GM23248 (cell line): ENCODE measurements at regions not wholly inside any gene's neighbourhood (a gene's known extent, or its start where the extent isn't known, plus 50 kb on each side); places are given as distances from the start of the nearest gene placed in this dataset.
"Not testable (repeated sequence)": the region's sequence is repeated elsewhere in the genome, so short reads cannot be mapped to it uniquely, and the experiment has no call there.

ENCODE experiments used
- DNase-seq: peaks from one replicate; pipeline ENCODE4 v3.0.0-alpha.2; 2015
- H2AFZ ChIP-seq: fragments of 200-600 bp; sonication (generic); 2 replicates; pipeline ENCODE4 v1.6.1; 2016; ENCODE audit warnings: antibody characterized with exemption
- H3F3A ChIP-seq: fragments of 200-600 bp; sonication (generic); 2 replicates; pipeline ENCODE4 v1.6.1; 2016; ENCODE audit warnings: mild to moderate bottlenecking, antibody characterized with exemption, mixed run types; ENCODE audit not compliant: insufficient read depth
- H3K27ac ChIP-seq: fragments of 200-600 bp; sonication (generic); 2 replicates; pipeline ENCODE4 v1.5.1; 2016; ENCODE audit warnings: mild to moderate bottlenecking
- H3K27me3 ChIP-seq: fragments of 200-600 bp; sonication (generic); replicated peaks from 2 replicates; pipeline ENCODE4 v1.6.1; 2016; ENCODE audit warnings: mild to moderate bottlenecking; ENCODE audit not compliant: insufficient read depth
- H3K36me3 ChIP-seq: fragments of 200-600 bp; sonication (generic); 2 replicates; pipeline ENCODE4 v1.6.1; 2016; ENCODE audit warnings: low read depth, mild to moderate bottlenecking
- H3K4me1 ChIP-seq: fragments of 200-600 bp; sonication (generic); 2 replicates; pipeline ENCODE4 v1.6.1; 2016; ENCODE audit warnings: mild to moderate bottlenecking; ENCODE audit not compliant: insufficient read depth
- H3K4me2 ChIP-seq: fragments of 200-600 bp; sonication (generic); one replicate; pipeline ENCODE4 v1.6.1; 2016; ENCODE audit warnings: mild to moderate bottlenecking; ENCODE audit not compliant: unreplicated experiment
- H3K4me3 ChIP-seq: fragments of 200-600 bp; sonication (generic); 2 replicates; pipeline ENCODE4 v1.5.1; 2016; ENCODE audit warnings: mild to moderate bottlenecking
- H3K79me2 ChIP-seq: fragments of 200-600 bp; sonication (generic); 2 replicates; pipeline ENCODE4 v1.6.1; 2016; ENCODE audit warnings: mild to moderate bottlenecking; ENCODE audit not compliant: insufficient read depth
- H3K9ac ChIP-seq: fragments of 200-600 bp; sonication (generic); 2 replicates; pipeline ENCODE4 v1.6.1; 2016; ENCODE audit warnings: mild to moderate bottlenecking
- H3K9me2 ChIP-seq: fragments of 200-600 bp; sonication (generic); 2 replicates; pipeline ENCODE4 v1.6.1; 2016; ENCODE audit warnings: mixed run types, mild to moderate bottlenecking, moderate library complexity; ENCODE audit not compliant: insufficient read depth
- H3K9me3 ChIP-seq: fragments of 200-600 bp; sonication (generic); one replicate; pipeline ENCODE4 v1.6.1; 2017; ENCODE audit warnings: low read depth
- H4K20me1 ChIP-seq: fragments of 200-600 bp; sonication (generic); 2 replicates; pipeline ENCODE4 v1.6.0; 2016; ENCODE audit not compliant: insufficient read depth
- EZH2 ChIP-seq: fragments of 200-600 bp; sonication (generic); IDR thresholded peaks from 2 replicates; pipeline ENCODE4 v1.6.1; 2018; ENCODE audit warnings: antibody characterized with exemption, mild to moderate bottlenecking; ENCODE audit not compliant: insufficient read depth, poor library complexity, severe bottlenecking
- EZH2phosphoT487 ChIP-seq: fragments of 200-600 bp; sonication (generic); IDR thresholded peaks from 2 replicates; pipeline ENCODE4 v1.6.1; 2018; ENCODE audit warnings: antibody characterized with exemption, moderate library complexity, mild to moderate bottlenecking, low read depth; ENCODE audit not compliant: insufficient read depth
- WGBS, 2 experiments: methylation state at CpG; one replicate each; pipeline ENCODE4 v1.1.6; 2015 to 2017; ENCODE audit warnings: low lambda C conversion rate in 2 of 2, low coverage in 1 of 2; ENCODE audit errors: missing lambda C conversion rate in 2 of 2; 5-methylcytosine and 5-hydroxymethylcytosine counted together
- in situ Hi-C: fragments of 300-500 bp; cut with MboI; formaldehyde crosslinking; loops from 2 replicates; pipeline ENCODE4 v1.15.0; 2020

- H3K4me3 ChIP-seq, result no peak overlapping the region
- H3F3A ChIP-seq, result no peaks in the 10 kb centered on the region
- H2AFZ ChIP-seq, result no peak overlapping the region
- no peaks in the 10 kb centered on the region for H3K9me3 ChIP-seq
- H3K9ac ChIP-seq, result no peak overlapping the region
- H3K9me2 ChIP-seq, result no peaks in the 10 kb centered on the region
- no peak for DNase-seq
- no peaks in the 10 kb centered on the region for H3K4me1 ChIP-seq
- no peaks in the 10 kb centered on the region for H3K79me2 ChIP-seq
- no peaks in the 10 kb centered on the region for H4K20me1 ChIP-seq
- TF ChIP-seq EZH2 (no peak), EZH2phosphoT487 (no peak)
- no peak overlapping the region for H3K27ac ChIP-seq
- H3K36me3 ChIP-seq, result no peaks in the 10 kb centered on the region
- in situ Hi-C loops, result no loop called here
- no peak overlapping the region for H3K4me2 ChIP-seq
- H3K27me3 ChIP-seq, result peaks cover 6% of the 10 kb centered on the region; the same call in 1 of the 2 replicates
- 41 to 53% methylated on average over 2 of the region's 2 CpGs for WGBS, 2 experiments
Observed at GRCh38 chr12:114555451-114555850, 128.5 kb downstream of the TBX3 start.

GRCh38 chr12:114547636-114548035 lies 136.3 kb downstream of the TBX3 start:
- Histone ChIP-seq H3K27ac (no peak overlapping the region), H3K9me3 (no peaks in the 10 kb centered on the region), H3K79me2 (no peaks in the 10 kb centered on the region), H3K27me3 (no peaks in the 10 kb centered on the region), H3K4me3 (no peak overlapping the region), H2AFZ (no peak overlapping the region), H3F3A (no peaks in the 10 kb centered on the region), H3K4me1 (no peaks in the 10 kb centered on the region), H3K36me3 (no peaks in the 10 kb centered on the region), H4K20me1 (no peaks in the 10 kb centered on the region), H3K4me2 (no peak overlapping the region), H3K9me2 (no peaks in the 10 kb centered on the region), H3K9ac (no peak overlapping the region)
- no peak for TF ChIP-seq EZH2phosphoT487
- TF ChIP-seq EZH2, result no peak
- 50 to 67% methylated on average over 1 of the region's 1 CpG for WGBS, 2 experiments
- no peak for DNase-seq
- in situ Hi-C loops, result no loop called here

GRCh38 chr12:114530417-114530816 lies 124.5 kb upstream of the TBX5 start:
- H3K4me3 ChIP-seq, result no peak overlapping the region
- 12 to 20% methylated on average over 7 of the region's 7 CpGs for WGBS, 2 experiments
- TF ChIP-seq EZH2phosphoT487 (no peak), EZH2 (no peak)
- H3K9ac ChIP-seq, result no peak overlapping the region
- no peaks in the 10 kb centered on the region for H3K36me3 ChIP-seq
- no peak overlapping the region for H3K27ac ChIP-seq
- no peak for DNase-seq
- H3K9me2 ChIP-seq, result no peaks in the 10 kb centered on the region
- no peak overlapping the region for H2AFZ ChIP-seq
- in situ Hi-C loops, result no loop called here
- H3K4me1 ChIP-seq, result peaks cover 5% of the 10 kb centered on the region; the same call in 1 of the 2 replicates
- H3K79me2 ChIP-seq, result no peaks in the 10 kb centered on the region
- no peaks in the 10 kb centered on the region for H3K9me3 ChIP-seq
- peaks cover 13% of the 10 kb centered on the region for H3K27me3 ChIP-seq
- no peak overlapping the region for H3K4me2 ChIP-seq
- no peaks in the 10 kb centered on the region for H3F3A ChIP-seq
- H4K20me1 ChIP-seq, result no peaks in the 10 kb centered on the region

GRCh38 chr12:114529966-114530365 lies 124.0 kb upstream of the TBX5 start:
- Histone ChIP-seq H3K4me3 (no peak overlapping the region), H3K9me3 (no peaks in the 10 kb centered on the region), H3K4me1 (peaks cover 5% of the 10 kb centered on the region; the same call in 1 of the 2 replicates), H3F3A (no peaks in the 10 kb centered on the region), H4K20me1 (no peaks in the 10 kb centered on the region), H2AFZ (no peak overlapping the region), H3K4me2 (no peak overlapping the region), H3K27me3 (peaks cover 13% of the 10 kb centered on the region), H3K36me3 (no peaks in the 10 kb centered on the region), H3K9ac (no peak overlapping the region), H3K27ac (no peak overlapping the region), H3K9me2 (no peaks in the 10 kb centered on the region), H3K79me2 (no peaks in the 10 kb centered on the region)
- in situ Hi-C loops, result no loop called here
- peak; percentile 48 for DNase-seq
- TF ChIP-seq EZH2phosphoT487 (no peak), EZH2 (no peak)
- WGBS, 2 experiments, result 0 to 2% methylated on average over 2 of the region's 2 CpGs

- H3K27me3 ChIP-seq, result peaks cover 16% of the 10 kb centered on the region
- H3K4me2 ChIP-seq, result no peak overlapping the region
- no peak overlapping the region for H3K27ac ChIP-seq
- H3K36me3 ChIP-seq, result no peaks in the 10 kb centered on the region
- H3F3A ChIP-seq, result no peaks in the 10 kb centered on the region
- no peak overlapping the region for H3K9ac ChIP-seq
- TF ChIP-seq EZH2phosphoT487, result no peak
- TF ChIP-seq EZH2, result no peak
- H2AFZ ChIP-seq, result no peak overlapping the region
- in situ Hi-C loops, result no loop called here
- WGBS, 2 experiments, result 28 to 40% methylated on average over 3 of the region's 3 CpGs
- H3K4me1 ChIP-seq, result peaks cover 5% of the 10 kb centered on the region; the same call in 1 of the 2 replicates
- no peak for DNase-seq
- no peaks in the 10 kb centered on the region for H3K9me2 ChIP-seq
- H4K20me1 ChIP-seq, result no peaks in the 10 kb centered on the region
- no peaks in the 10 kb centered on the region for H3K9me3 ChIP-seq
- H3K4me3 ChIP-seq, result no peak overlapping the region
- no peaks in the 10 kb centered on the region for H3K79me2 ChIP-seq
Observed at GRCh38 chr12:114528766-114529165, 122.8 kb upstream of the TBX5 start.

- DNase-seq, H4K20me1 ChIP-seq, H3K79me2 ChIP-seq, H3K27ac ChIP-seq, H3K36me3 ChIP-seq, H3K4me3 ChIP-seq, H3F3A ChIP-seq, H3K4me2 ChIP-seq, H3K9me2 ChIP-seq, H3K4me1 ChIP-seq, H3K9ac ChIP-seq, H3K9me3 ChIP-seq, H2AFZ ChIP-seq, in situ Hi-C loops: not testable (repeated sequence)
- WGBS, 2 experiments, result 29 to 32% methylated on average over 2 of the region's 2 CpGs
- H3K27me3 ChIP-seq, result peaks cover 14% of the 10 kb centered on the region
Observed at GRCh38 chr12:114521160-114521559, 115.2 kb upstream of the TBX5 start.
